Liver (tissue), 3 donors: ENCODE measurements at regions not wholly inside any gene's neighbourhood (a gene's known extent, or its start where the extent isn't known, plus 50 kb on each side); places are given as distances from the start of the nearest gene placed in this dataset.

ENCODE experiments used
- EGR1 ChIP-seq, 2 donors: IDR thresholded peaks; 2 replicates each; pipeline ENCODE4 v1.6.1; 2016 to 2018; ENCODE audit warnings: antibody characterized with exemption in 2 of 2, low read depth in 2 of 2
- FOXA1 ChIP-seq: IDR thresholded peaks from 2 replicates; pipeline ENCODE4 v1.6.1; 2016; ENCODE audit warnings: antibody characterized with exemption
- GABPA ChIP-seq, 2 donors: IDR thresholded peaks in 1 of 2; conservative IDR thresholded peaks in 1 of 2; 2 replicates each; pipeline ENCODE4 v1.6.1; 2016; ENCODE audit warnings: antibody characterized with exemption in 2 of 2, mild to moderate bottlenecking in 1 of 2, moderate library complexity in 1 of 2
- HNF4G ChIP-seq: IDR thresholded peaks from 2 replicates; pipeline ENCODE4 v1.6.1; 2016; ENCODE audit warnings: antibody characterized with exemption
- JUND ChIP-seq, 2 donors: IDR thresholded peaks; 2 replicates each; pipeline ENCODE4 v1.6.1; 2016; ENCODE audit warnings: antibody characterized with exemption in 2 of 2
- RAD21 ChIP-seq, 2 donors: IDR thresholded peaks; 2 replicates each; pipeline ENCODE4 v1.6.1; 2016; ENCODE audit warnings: antibody characterized with exemption in 2 of 2, mild to moderate bottlenecking in 2 of 2
- RXRA ChIP-seq, 2 donors: IDR thresholded peaks; 2 replicates each; pipeline ENCODE4 v1.6.1; 2017 to 2018; ENCODE audit warnings: antibody characterized with exemption in 2 of 2, mild to moderate bottlenecking in 1 of 2
- SP1 ChIP-seq: IDR thresholded peaks from 2 replicates; pipeline ENCODE4 v1.6.1; 2018; ENCODE audit warnings: antibody characterized with exemption, mild to moderate bottlenecking
- TAF1 ChIP-seq: conservative IDR thresholded peaks from 2 replicates; pipeline ENCODE4 v1.6.1; 2016; ENCODE audit warnings: antibody characterized with exemption, mild to moderate bottlenecking
- YY1 ChIP-seq: IDR thresholded peaks from 2 replicates; pipeline ENCODE4 v1.6.1; 2016; ENCODE audit warnings: antibody characterized with exemption, mild to moderate bottlenecking
- TF ChIP-seq, protein P1 (sequence below): fragments of 150-350 bp; IDR thresholded peaks from 2 replicates; pipeline ENCODE4 v1.5.1; 2017; ENCODE audit warnings: improper control_type of control experiment, low read depth, low read length; ENCODE audit not compliant: missing input control
- TF ChIP-seq, protein P2 (sequence below): IDR thresholded peaks from 2 replicates; pipeline ENCODE4 v1.6.1; 2016; ENCODE audit warnings: antibody characterized with exemption, mild to moderate bottlenecking
- TF ChIP-seq, protein P3 (sequence below): IDR thresholded peaks from 2 replicates; pipeline ENCODE4 v1.6.1; 2016; ENCODE audit warnings: antibody characterized with exemption
- TF ChIP-seq, protein P4 (sequence below): IDR thresholded peaks from 2 replicates; pipeline ENCODE4 v1.6.1; 2016; ENCODE audit warnings: antibody characterized with exemption
- donor health status: healthy.
- donor health status: healthy.

DNA sequence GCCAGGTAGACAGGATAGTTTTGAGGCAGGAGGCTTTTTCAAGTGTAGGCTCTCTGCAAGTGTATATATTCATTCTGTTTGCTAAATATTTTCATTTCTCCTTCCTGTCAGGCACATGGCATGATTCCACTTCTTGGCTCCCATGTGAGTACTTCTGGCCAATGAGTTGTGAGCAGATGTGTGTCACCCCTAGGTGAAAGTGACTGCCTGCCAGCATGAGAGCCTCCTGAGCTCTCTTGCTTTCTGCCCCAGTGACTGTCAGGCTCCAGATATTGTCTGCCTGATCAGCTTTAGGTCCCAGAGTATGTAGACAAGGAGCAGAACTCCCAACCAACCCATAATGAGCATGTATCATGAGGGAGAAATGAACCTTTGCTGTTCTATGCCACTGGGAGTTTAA, 257.6 kb upstream of the NPY start:
- TF ChIP-seq, protein P1, sequence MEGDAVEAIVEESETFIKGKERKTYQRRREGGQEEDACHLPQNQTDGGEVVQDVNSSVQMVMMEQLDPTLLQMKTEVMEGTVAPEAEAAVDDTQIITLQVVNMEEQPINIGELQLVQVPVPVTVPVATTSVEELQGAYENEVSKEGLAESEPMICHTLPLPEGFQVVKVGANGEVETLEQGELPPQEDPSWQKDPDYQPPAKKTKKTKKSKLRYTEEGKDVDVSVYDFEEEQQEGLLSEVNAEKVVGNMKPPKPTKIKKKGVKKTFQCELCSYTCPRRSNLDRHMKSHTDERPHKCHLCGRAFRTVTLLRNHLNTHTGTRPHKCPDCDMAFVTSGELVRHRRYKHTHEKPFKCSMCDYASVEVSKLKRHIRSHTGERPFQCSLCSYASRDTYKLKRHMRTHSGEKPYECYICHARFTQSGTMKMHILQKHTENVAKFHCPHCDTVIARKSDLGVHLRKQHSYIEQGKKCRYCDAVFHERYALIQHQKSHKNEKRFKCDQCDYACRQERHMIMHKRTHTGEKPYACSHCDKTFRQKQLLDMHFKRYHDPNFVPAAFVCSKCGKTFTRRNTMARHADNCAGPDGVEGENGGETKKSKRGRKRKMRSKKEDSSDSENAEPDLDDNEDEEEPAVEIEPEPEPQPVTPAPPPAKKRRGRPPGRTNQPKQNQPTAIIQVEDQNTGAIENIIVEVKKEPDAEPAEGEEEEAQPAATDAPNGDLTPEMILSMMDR, result no peak
- TF ChIP-seq RAD21 (IDR thresholded peaks at IDR 0.05) (no peak), FOXA1 (no peak), YY1 (no peak), TAF1 (no peak), RXRA (IDR thresholded peaks at IDR 0.05) (no peak), SP1 (no peak), JUND (IDR thresholded peaks at IDR 0.05) (no peak), GABPA (IDR thresholded peaks at IDR 0.05 in 1 of 2, conservative IDR thresholded peaks at IDR 0.05 in 1 of 2) (no peak), EGR1 (IDR thresholded peaks at IDR 0.05; ENCODE audit: low read depth in 2 of 2) (no peak), HNF4G (no peak)
- TF ChIP-seq, protein P2, sequence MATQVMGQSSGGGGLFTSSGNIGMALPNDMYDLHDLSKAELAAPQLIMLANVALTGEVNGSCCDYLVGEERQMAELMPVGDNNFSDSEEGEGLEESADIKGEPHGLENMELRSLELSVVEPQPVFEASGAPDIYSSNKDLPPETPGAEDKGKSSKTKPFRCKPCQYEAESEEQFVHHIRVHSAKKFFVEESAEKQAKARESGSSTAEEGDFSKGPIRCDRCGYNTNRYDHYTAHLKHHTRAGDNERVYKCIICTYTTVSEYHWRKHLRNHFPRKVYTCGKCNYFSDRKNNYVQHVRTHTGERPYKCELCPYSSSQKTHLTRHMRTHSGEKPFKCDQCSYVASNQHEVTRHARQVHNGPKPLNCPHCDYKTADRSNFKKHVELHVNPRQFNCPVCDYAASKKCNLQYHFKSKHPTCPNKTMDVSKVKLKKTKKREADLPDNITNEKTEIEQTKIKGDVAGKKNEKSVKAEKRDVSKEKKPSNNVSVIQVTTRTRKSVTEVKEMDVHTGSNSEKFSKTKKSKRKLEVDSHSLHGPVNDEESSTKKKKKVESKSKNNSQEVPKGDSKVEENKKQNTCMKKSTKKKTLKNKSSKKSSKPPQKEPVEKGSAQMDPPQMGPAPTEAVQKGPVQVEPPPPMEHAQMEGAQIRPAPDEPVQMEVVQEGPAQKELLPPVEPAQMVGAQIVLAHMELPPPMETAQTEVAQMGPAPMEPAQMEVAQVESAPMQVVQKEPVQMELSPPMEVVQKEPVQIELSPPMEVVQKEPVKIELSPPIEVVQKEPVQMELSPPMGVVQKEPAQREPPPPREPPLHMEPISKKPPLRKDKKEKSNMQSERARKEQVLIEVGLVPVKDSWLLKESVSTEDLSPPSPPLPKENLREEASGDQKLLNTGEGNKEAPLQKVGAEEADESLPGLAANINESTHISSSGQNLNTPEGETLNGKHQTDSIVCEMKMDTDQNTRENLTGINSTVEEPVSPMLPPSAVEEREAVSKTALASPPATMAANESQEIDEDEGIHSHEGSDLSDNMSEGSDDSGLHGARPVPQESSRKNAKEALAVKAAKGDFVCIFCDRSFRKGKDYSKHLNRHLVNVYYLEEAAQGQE, result no peak
- TF ChIP-seq, protein P3, sequence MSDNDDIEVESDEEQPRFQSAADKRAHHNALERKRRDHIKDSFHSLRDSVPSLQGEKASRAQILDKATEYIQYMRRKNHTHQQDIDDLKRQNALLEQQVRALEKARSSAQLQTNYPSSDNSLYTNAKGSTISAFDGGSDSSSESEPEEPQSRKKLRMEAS, result no peak
- TF ChIP-seq, protein P4, sequence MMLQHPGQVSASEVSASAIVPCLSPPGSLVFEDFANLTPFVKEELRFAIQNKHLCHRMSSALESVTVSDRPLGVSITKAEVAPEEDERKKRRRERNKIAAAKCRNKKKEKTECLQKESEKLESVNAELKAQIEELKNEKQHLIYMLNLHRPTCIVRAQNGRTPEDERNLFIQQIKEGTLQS, result no peak
